Dermis blood vessel endothelial cell (primary cell): ENCODE measurements at regions not wholly inside any gene's neighbourhood (a gene's known extent, or its start where the extent isn't known, plus 50 kb on each side); places are given as distances from the start of the nearest gene placed in this dataset.

Source experiments
- DNase-seq: peaks from one replicate; pipeline ENCODE4 v3.0.0; 2010

DNA sequence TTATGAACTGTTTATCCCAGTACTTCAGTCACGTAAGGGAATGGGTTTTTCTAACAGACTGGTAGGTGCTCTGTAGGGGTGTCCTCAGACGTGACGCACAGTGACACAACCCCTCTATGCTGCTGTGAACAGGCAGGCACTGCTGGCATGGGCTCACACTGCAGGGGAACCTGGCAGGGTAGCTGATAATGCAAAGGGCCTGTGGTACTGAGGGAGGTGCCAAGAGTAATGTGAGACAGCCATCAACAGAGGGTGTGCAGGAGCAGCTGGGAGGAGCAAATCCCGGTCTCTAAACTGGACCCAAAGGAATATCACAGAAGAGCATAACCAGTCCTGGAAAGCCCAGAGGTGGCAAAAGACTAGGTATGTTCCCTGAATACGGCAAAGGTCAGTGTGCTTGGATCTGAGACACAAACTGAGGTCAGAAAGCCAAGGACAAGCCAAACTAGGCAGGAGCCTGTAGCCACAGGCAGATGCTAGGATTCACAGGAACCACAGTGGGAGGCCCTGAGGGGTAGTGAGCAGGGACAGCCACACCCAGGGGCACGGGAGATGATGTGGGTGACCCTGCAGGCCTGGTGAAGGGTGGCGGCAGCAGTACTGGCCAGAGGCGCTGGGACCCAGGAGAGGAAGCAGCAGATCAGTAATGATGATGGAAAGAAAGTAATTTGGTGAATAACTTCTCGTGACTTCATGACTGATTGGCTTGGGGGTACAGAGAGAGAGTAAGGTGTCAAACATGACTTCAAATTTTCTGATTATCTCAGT is 248.1 kb upstream of the CHRNA7 start:
- DNase-seq: no peak

- no peak for DNase-seq
Observed at GRCh38 chr15:31782951-31783350, 247.4 kb upstream of the CHRNA7 start.

DNA sequence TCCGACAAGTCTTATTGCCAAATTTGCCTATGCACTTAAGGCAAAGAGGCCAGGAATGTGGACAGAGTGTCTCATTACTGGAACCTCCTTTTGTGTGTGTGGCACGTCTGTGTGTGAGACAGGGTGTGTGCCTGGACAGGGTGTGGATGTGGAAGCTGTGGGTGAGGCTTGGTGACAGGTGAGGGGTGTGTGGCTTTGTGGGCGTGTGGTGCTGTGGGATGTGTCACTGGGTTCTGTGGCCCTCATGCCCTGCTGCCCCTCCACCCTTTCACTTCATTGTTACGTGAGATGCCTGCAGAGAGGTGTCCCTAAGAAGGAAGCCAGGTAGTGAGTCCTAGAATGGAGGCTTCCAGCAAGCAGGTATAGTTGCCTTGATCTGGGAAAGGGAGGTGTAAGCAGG is 244.0 kb upstream of the CHRNA7 start:
- DNase-seq: no peak

- no peak for DNase-seq
Observed at GRCh38 chr15:31788104-31788503, 242.2 kb upstream of the CHRNA7 start.

- no peak for DNase-seq
Observed at GRCh38 chr15:31792611-31793199, 237.6 kb upstream of the CHRNA7 start.

DNA sequence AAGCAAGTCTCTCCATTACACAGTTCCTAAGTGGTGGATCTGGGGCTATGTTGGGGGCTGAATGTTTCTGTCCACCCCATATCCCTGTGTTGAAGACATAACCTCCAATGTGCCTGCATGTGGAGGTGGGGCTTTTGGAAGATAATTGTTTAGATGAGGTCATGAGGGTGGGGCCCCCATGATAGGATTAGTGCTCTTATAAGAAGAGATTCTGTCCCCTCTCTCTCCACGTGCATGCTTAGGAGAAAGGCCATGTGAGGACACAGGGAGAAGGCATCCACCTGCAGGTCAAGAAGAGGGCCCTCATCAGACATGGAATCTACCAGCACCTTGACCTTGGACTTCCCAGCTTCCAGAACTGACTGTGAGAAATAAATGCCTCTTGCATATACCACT is 231.0 kb upstream of the CHRNA7 start:
- no peak for DNase-seq

DNA sequence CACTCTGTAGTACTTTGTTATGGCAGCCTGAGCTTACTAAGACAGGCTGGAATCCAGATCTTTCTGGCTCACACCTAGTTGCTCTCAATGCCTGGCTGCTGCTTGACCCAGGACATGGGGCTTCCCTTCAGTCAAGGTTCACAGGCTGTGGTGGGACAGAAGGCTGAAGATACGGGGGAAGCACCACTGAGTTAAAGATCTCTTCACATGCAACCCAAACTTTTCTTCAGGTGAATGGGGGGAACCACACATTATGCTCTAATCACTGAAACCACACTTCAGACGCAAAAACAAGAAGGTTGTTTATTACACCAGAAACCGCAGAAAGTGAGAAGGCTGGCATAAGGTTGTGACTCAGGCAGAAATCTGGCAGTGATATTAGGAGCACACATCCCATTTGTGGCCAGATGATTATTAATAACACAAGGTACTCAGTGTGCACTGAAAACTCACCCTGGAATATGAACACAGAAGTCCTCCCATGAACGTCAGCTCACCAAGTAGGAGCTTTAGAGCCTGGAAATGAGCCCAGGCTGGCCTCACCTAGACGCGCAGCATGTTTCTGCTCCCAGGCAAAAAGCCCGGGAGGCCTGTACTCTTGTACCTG is 230.5 kb upstream of the CHRNA7 start:
- no peak for DNase-seq

DNA sequence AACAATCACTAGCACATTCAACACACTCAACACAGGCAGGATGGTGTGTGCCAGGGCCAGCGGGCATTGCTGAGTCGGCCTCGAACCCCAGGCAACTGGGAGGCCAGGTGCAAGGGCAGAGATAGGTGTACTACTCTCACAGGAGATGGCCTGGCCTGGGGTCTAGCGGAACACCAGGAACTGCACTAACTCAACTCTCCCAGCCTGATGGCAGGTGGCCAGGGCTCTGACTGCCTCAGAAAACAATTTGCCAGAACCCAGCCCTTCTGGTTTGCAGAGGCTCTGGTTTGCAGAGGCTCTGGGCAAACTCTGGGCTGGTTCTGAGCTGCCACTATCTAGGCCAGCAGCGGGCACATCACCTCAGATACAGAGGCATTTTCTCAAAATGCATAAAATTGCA is 229.2 kb upstream of the CHRNA7 start:
- DNase-seq: no peak

DNA sequence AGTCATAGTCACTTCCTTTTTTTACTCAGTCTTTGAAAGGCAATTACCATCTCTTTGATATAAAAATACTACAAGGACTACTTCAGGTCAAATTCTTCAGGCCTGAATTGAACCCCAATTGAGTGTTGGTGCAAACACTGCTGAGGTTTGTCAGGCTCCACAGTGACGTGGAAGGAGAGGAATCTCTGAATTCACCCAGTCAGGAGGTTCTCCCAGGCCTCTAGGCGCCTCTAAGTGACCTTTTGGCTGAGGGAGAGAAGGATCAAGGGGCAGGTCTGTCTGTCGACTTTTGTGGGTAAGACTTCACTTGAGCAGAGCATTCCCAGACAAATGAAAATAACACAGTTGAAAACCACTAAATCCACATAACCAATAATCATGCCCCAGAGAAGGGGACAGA is 227.6 kb upstream of the CHRNA7 start:
- no peak for DNase-seq

GRCh38 chr15:31803388-31803884 is 226.9 kb upstream of the CHRNA7 start:
- no peak for DNase-seq

DNA sequence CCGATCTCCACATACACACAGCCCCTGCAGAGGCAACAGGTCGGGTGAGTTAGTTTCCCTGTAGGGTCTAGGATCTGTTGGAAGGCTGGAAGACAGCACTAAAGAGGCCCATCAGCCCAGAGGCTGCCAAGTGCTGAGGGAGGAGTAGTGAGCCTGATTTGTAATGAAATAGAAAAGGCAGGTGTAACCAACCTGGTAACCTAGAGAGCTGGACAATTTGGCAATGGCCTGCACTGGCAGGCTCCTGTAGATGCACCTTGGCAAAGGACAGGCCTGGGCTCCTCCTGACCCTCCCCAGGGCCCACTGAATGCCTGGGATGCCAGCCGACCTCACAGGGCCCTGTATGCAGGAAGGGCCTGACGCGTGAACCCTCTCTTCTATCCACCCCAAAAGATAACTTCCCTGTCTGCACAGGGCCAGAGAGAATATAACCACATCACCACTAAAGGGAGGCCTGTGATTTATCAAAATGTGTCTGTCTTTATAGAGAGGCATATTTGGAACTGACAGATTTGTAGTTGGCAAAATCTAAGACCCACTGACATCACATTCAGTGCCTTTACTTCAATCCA is 225.1 kb upstream of the CHRNA7 start:
- DNase-seq: no peak

DNA sequence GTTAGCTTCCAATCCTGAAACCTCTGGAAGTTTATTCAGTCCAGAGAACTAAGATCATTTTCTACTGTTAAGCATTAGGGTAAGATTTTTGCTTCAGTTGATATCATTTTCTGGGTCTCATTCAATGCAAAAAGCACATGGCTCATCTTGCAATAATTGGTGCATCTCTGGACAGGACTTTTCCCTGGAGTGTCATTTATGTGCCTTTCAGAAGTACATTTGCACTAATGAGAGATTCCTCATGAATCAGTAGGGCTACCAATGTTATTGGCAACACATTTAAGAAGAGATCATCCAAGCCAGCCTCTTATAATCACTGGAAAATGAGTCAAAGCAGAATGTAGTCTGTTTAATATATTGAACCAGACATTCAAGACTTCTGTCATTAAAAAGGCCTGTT is 224.2 kb upstream of the CHRNA7 start:
- DNase-seq: no peak

DNA sequence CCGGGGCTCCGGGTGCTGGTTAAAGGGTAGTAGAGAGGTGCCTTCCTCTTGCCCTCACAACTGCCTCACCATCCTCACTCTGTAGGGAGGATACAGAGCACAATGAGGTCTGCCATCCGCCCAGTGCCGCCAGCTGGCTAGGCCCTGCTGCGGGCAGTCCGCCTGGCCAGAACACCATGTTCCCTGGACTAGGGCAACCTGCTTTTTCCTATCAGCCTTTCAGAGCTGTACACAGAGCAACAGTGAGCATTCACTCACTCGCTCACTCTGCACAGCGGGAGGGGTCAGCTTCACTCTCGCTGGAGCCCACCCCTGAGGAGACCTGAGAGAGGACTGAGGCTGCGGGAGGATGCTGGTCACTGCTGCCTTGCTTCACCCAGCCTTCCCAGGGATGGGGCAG is 218.7 kb upstream of the CHRNA7 start:
- no peak for DNase-seq

GRCh38 chr15:31814082-31814481 is 216.2 kb upstream of the CHRNA7 start:
- no peak for DNase-seq

- no peak for DNase-seq
Observed at GRCh38 chr15:31815411-31816155, 214.7 kb upstream of the CHRNA7 start.

- no peak for DNase-seq
Observed at GRCh38 chr15:31822463-31822862, 207.9 kb upstream of the CHRNA7 start.

GRCh38 chr15:31824024-31824423 is 206.3 kb upstream of the CHRNA7 start:
- no peak for DNase-seq

- DNase-seq: no peak
Observed at GRCh38 chr15:31828594-31828993, 201.7 kb upstream of the CHRNA7 start.

DNA sequence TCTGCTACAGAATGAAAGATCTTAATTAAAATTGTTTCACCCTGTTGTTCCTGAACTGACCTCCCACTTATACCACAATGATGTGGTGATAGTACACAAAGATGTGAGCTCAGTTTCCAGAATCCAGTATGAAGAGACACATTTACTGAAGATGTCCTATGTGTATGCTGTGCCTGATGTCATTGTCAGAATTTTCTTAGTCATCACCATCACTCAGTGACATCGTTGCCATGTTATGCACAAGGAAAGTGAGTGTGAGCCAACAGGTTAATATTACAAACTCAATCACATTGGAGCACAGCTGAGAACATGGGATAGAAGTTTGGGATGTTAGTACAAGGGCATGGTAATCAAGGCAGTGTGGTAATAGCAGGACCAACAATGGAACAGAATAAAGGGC is 199.7 kb upstream of the CHRNA7 start:
- no peak for DNase-seq

GRCh38 chr15:31831596-31831995 is 198.7 kb upstream of the CHRNA7 start:
- DNase-seq: no peak

DNA sequence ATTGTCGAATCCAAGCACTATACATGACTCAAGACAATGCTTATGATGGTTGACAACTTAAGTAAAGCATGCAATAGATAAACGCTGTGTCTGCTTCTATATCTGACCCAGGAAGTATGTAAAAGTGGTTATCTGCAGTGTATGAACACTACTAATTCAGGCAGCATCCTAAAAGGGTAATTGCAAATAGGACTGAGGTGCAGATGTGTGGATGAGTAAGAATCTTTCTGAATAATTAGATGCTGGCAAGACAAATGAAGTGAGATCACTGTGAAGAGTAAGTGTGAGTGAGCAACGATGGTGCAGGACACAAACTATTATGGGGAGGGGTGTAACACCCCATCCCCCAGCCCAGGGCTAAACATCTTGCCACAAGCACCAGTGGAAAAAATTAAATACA is 195.7 kb upstream of the CHRNA7 start:
- no peak for DNase-seq

DNA sequence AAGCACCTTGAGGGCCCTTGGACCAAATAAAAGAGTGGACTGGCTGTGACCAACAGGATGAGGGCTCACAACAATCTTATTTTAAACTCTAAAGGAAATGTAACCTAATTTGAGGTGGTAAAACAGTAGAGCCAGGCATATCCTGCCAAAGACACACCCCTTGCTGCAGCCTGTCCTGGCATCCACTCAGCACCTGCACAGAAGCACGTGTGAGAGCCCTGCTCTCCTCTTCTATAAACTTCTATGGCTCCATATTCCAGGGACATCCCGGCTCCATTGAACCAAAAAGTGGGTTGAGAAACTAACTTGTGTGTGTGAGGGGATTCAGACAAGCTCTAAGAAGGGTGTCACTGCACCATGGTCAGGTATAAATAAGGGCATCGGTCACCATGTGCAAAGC is 190.9 kb upstream of the CHRNA7 start:
- DNase-seq: no peak

- DNase-seq: no peak
Observed at GRCh38 chr15:31840849-31841476, 189.4 kb upstream of the CHRNA7 start.
